NCI-H2107 treated with DMSO at 0.1 percent for 48 hours (cell line): ENCODE measurements at regions not wholly inside any gene's neighbourhood (a gene's known extent, or its start where the extent isn't known, plus 50 kb on each side); places are given as distances from the start of the nearest gene placed in this dataset.
"Not testable (repeated sequence)": the region's sequence is repeated elsewhere in the genome, so short reads cannot be mapped to it uniquely, and the experiment has no call there.

Experiments used
- DNase-seq: peaks from one replicate; lab custom pipeline; 2025; ENCODE audit not compliant: unreplicated experiment; lab: John Stamatoyannopoulos, UW

DNA sequence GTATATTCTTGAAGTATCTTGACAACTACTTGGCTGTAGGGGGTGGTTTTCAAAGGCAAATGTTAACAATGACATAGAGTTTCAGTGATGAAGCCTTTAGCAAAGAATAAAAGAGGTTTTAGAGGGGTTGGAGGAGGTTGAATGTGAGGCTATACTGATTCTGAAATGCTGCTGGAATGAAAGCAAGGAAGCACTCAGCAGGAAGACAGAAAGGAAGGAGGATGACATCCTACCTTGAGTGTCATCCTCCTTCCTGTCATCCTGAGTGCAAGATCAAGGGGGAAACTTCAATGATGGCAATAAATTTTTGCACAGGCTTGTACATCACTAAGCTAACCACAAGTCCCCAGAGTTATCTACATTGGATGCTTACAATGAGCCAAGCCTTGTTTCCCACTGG lies 120.5 kb downstream of the APIP start:
- no peak for DNase-seq

DNA sequence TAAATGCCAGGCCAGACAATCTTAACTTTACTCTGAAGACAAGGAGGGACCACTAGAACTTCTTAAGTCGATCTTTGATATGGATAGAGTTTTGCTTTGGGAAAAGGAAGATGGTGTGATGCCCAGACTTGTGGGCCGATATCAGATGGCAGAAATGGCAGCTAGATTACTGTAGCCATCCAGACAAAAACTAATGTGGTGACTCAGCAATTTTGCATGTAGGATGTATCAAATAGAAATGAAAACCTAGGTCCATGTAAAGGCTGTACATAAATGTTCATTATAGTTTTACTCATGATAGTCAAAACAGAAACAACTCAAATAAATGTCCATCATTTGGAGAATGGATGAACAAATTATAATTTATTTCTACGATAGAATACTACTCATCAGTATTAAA lies 121.5 kb downstream of the APIP start:
- no peak for DNase-seq

- DNase-seq = no peak
These were observed 122.5 kb downstream of the APIP start for GRCh38 chr11:34793666-34794065.

- no peak for DNase-seq
These were observed 123.3 kb downstream of the APIP start for GRCh38 chr11:34792814-34793258.

DNA sequence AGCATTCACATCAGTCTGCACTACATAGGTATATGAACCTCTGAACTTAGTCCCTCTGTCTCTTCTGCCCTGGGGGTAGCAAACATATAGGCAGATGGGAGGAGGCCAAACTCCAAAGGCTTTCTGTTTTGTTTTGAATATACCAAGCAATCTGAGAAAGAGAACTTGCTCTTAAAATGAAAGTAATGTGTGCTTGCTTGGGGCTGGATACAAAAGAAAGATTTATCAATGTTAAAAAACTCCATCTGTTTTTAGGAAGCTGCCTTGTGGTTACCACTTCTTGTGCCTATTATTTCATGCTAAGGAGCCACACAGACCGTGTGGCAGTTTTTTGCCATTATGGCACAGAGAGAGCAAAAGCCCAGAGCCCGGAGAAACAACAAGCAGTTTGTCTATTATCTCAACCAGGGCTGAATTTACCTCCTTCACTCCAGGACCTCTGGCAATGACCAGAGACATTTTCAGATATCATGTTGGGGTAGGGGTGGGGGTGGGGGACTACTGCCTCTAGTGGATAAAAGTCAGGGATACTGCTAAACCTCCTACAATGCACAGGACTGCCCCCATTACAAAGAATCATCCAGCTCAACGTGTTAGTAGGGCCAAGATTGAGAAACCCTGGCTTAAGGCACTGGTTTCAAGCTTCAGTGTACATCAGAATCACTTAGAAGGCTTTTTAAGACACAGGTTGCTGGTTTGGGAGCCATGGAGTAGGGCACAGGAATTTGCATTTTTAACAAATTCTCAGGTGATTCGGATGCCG lies 124.2 kb downstream of the APIP start:
- no peak for DNase-seq

- no peak for DNase-seq
These were observed 125.6 kb downstream of the APIP start for GRCh38 chr11:34790620-34791019.

- peak; percentile 80 for DNase-seq
These were observed 126.9 kb downstream of the APIP start for GRCh38 chr11:34789196-34789834.

DNA sequence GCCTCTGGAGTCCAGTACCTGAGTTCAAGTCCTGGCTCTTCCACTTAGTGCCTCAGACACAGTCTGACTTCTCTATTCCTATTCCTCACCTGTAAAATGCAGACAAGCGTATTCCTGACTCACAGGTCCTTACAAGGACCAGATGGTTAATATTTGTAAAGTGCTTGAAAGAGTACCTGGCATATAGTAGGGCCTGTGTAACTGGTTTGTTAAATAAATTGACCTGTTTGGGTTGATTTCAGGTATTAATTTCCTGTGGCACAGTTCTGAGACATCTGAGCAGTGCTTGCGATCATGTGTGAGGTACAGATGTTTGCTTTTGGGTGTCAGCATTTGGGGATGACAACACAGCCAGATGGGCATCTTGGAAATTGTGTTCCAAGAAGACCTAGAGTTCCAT lies 127.5 kb downstream of the APIP start:
- no peak for DNase-seq

DNA sequence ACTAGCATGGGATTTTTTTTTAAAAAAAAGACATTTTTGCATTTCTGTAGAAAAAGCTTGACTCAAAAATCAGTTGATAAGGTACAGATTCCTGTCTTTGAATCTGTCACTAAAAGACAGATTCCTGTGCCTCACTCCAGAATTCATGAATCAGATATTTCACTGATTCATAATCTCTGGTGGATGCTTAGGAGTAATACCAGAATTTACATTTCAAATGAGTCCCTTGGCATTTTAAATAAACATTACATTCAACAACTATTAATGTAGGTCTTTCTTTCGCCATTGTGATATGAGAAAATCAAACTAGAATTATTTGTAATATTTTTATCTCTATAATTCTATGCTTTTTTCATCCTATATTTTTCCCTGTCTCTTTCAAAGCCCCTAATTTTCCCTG lies 128.3 kb downstream of the APIP start:
- DNase-seq = no peak

DNA sequence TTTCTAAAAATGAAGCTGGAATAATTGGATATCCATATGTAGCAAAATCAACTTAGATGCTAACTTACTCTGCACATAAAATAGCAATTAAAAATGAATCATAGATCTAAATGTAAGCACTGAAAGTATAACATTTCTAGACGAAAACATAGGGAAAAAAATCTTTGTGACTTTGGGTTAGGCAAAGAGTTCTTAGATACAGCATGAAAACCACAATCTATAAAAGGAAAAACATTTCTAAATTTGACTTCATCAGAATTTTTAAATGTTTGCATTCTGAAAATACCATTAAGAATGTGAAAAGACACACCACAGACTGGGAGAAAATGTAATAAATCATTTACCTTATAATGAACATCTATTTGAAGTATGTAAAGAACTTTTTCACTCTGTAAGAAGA lies 128.8 kb downstream of the APIP start:
- no peak for DNase-seq

GRCh38 chr11:34784318-34784841 lies 131.8 kb downstream of the APIP start:
- no peak for DNase-seq

DNA sequence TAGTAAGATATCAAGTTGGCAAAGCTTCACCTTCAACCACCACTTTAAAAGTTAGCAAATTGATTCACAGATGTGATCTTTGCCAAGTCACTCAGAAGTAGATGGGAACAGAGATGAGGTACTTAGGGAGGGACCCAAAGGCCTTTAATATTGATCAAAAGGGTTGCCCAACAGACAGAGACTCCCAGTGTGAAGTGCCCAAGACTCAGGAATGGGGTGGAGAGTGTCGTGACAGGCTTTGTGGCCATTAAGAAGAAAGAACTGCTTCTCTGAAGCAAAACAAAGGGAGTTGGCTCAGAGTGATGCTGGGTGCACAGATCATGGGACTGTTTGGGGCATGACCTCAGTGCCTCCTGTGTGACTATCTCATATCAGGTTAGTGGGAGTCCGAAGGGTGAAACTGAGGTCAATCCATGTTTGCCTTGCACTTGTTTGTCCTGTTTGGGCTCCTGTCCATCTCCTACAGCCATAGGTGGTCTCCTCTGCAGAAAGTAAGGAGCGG lies 132.3 kb downstream of the APIP start:
- no peak for DNase-seq

- DNase-seq = not testable (repeated sequence)
These were observed 134.4 kb downstream of the APIP start for GRCh38 chr11:34781826-34782225.

GRCh38 chr11:34775417-34775888 lies 140.7 kb downstream of the APIP start:
- DNase-seq = no peak

DNA sequence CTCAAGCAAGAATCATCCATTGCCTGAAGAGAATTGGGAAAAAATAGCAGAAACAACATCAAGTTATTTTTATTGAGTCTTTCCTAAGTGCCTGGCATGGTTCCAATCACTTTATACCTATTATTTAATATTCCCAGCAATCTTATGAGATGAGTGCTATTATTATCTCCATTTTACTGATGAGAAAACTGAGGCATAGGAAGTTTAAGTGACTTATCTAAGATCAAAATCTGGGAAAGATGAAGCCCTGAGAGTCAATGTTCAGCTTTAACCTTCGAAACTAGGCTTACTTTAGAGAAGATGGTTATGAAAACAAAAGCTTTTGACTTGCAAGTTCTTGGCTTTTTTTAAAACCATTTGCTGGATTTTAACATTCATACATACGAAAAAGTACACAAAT lies 141.6 kb downstream of the APIP start:
- no peak for DNase-seq

DNA sequence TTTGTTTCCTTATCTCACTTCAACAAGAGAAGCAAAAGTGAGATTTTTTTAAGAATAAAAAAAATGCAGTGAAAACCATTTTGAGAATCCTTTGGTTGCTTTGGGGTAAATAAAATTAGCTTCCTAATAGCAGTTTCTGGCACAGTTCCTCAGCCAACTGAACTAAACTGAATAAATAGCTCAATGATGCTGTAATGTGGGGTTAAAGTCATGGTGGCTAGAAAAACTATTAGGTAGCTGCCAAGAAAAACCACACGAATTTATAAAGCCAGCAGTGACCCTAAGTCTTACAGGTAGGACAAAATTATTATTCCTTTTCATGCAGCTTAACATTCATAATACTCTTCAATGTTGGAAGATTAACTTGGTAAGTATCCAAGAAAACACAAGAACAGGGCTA lies 142.4 kb downstream of the APIP start:
- DNase-seq = no peak

DNA sequence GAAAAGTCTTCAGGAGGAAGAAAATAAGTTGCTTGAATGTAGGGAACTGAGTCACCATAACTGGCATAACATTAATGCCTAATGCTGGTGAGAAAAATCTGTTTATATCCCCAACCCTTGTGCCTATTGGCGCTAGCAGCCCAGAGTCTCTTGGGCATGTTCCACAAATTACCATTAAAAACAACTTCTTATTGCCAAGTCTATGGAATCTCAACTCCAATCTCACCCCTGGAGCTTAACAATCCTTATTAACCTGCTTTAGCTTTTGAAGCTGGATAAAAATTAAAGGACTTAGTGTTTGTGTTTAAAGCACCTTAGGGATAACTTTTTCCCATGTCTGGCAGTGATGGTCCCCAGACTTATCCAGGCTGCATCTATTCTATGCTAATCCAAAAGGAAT lies 143.0 kb downstream of the APIP start:
- no peak for DNase-seq

GRCh38 chr11:34770111-34770510 lies 146.1 kb downstream of the APIP start:
- no peak for DNase-seq

GRCh38 chr11:34769224-34769623 lies 147.0 kb downstream of the APIP start:
- no peak for DNase-seq

DNA sequence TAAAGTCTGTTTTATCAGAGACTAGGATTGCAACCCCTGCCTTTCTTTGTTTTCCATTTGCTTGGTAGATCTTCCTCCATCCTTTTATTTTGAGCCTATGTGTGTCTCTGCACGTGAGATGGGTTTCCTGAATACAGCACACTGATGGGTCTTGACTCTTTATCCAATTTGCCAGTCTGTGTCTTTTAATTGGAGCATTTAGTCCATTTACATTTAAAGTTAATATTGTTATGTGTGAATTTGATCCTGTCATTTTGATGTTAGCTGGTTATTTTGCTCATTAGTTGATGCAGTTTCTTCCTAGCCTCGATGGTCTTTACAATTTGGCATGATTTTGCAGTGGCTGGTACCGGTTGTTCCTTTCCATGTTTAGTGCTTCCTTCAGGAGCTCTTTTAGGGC lies 141.7 kb downstream of the EHF start:
- DNase-seq = not testable (repeated sequence)

DNA sequence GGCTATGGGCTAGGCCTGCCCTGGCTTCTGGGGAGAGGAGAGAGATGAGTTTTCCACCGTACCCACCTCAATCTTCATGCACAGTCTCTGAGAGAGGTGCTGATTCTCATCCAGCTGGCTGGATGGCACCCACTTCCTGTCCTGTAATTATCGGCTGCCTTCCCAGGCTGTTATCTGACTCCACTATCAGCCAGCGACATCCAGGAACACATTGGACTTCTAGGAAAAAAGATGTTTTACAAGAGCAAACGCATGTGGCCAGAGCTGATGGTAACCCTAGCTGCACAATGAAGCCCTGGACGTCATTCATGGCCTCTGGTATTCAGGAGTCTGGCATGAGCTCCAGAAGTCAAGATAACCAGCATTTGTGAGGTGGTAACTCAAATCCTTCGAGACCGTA lies 137.4 kb downstream of the EHF start:
- no peak for DNase-seq

DNA sequence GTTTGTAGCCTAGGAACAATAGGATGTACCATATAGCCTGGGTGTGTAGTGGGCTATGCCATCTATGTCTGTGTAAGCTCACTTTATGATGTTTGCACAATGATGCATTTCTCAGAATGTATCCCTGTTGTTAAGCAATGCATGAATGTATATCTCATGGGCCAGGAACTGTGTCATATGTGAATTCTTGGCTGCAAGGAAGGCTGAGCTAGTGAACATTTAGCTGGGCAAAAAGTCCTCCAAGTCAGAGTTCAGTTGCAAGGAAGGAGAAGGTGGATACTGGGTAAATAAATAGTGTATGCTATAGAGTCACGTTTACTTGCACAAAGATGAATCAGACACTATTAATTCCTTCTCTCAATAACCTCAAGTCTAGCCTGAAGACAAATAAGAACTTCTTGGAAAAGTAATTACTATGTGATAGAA lies 136.1 kb downstream of the EHF start:
- no peak for DNase-seq
